8988T (cell line): ENCODE measurements at regions not wholly inside any gene's neighbourhood (a gene's known extent, or its start where the extent isn't known, plus 50 kb on each side); places are given as distances from the start of the nearest gene placed in this dataset.

Experiments used
- DNase-seq: peaks from one replicate; pipeline ENCODE4 v3.0.0; 2011

- no peak for DNase-seq
Measured at GRCh38 chr11:134792044-134792443, 380.0 kb upstream of the B3GAT1 start.

- no peak for DNase-seq
Measured at GRCh38 chr11:134791102-134791501, 379.1 kb upstream of the B3GAT1 start.

GRCh38 chr11:134789104-134789503 lies 377.1 kb upstream of the B3GAT1 start:
- no peak for DNase-seq

- no peak for DNase-seq
Measured at GRCh38 chr11:134786636-134787035, 374.6 kb upstream of the B3GAT1 start.

GRCh38 chr11:134785660-134786284 lies 373.7 kb upstream of the B3GAT1 start:
- no peak for DNase-seq

- DNase-seq = no peak
Measured at GRCh38 chr11:134785059-134785458, 373.0 kb upstream of the B3GAT1 start.

- no peak for DNase-seq
Measured at GRCh38 chr11:134784568-134784967, 372.5 kb upstream of the B3GAT1 start.

GRCh38 chr11:134784046-134784445 lies 372.0 kb upstream of the B3GAT1 start:
- no peak for DNase-seq

GRCh38 chr11:134783234-134783633 lies 371.2 kb upstream of the B3GAT1 start:
- no peak for DNase-seq

GRCh38 chr11:134781380-134781866 lies 369.4 kb upstream of the B3GAT1 start:
- DNase-seq = no peak

GRCh38 chr11:134780486-134781147 lies 368.6 kb upstream of the B3GAT1 start:
- no peak for DNase-seq

- DNase-seq = no peak
Measured at GRCh38 chr11:134779179-134779578, 367.1 kb upstream of the B3GAT1 start.

GRCh38 chr11:134768463-134768862 lies 356.4 kb upstream of the B3GAT1 start:
- no peak for DNase-seq

GRCh38 chr11:134765565-134765964 lies 353.5 kb upstream of the B3GAT1 start:
- DNase-seq = no peak

- no peak for DNase-seq
Measured at GRCh38 chr11:134764966-134765365, 352.9 kb upstream of the B3GAT1 start.

- no peak for DNase-seq
Measured at GRCh38 chr11:134764367-134764766, 352.3 kb upstream of the B3GAT1 start.

- no peak for DNase-seq
Measured at GRCh38 chr11:134763030-134763388, 351.0 kb upstream of the B3GAT1 start.

GRCh38 chr11:134762248-134763029 lies 350.4 kb upstream of the B3GAT1 start:
- no peak for DNase-seq

GRCh38 chr11:134761926-134762247 lies 349.8 kb upstream of the B3GAT1 start:
- DNase-seq = no peak

- DNase-seq = no peak
Measured at GRCh38 chr11:134761386-134761785, 349.3 kb upstream of the B3GAT1 start.

- DNase-seq = no peak
Measured at GRCh38 chr11:134760957-134761356, 348.9 kb upstream of the B3GAT1 start.

- no peak for DNase-seq
Measured at GRCh38 chr11:134760299-134760698, 348.3 kb upstream of the B3GAT1 start.

- no peak for DNase-seq
Measured at GRCh38 chr11:134759855-134760254, 347.8 kb upstream of the B3GAT1 start.

GRCh38 chr11:134759274-134759673 lies 347.2 kb upstream of the B3GAT1 start:
- DNase-seq = no peak
